A549 (cell line): ENCODE measurements at regions not wholly inside any gene's neighbourhood (a gene's known extent, or its start where the extent isn't known, plus 50 kb on each side); places are given as distances from the start of the nearest gene placed in this dataset.
A peak's percentile ranks its signal among the peaks of the same experiment; 100 is the strongest.

Experiments
- ATAC-seq, 2 experiments: fragments of 200-7000 bp in 1 of 2; fragments of >200 bp in 1 of 2; cut with Nextera tagmentation in 1 of 2; cut with Tn5 transposase in 1 of 2; 3 replicates each; pipeline versions ENCODE4 v1.8.0 to v1.9.1; 2018 to 2020; ENCODE audit warnings: mild to moderate bottlenecking in 1 of 2, moderate library complexity in 1 of 2
- CTCF ChIA-PET: fragments of 300-600 bp; sonication (Branson Sonifier 250); formaldehyde crosslinking; extraction: SDS; loops from one replicate; lab custom pipeline; 2021; ENCODE audit warnings: antibody characterized with exemption, inconsistent platforms; lab: Yijun Ruan, JAX
- POLR2A ChIA-PET: fragments of 350-600 bp; formaldehyde crosslinking; extraction: SDS; loops from one replicate; lab custom pipeline; 2021; ENCODE audit warnings: antibody characterized with exemption, inconsistent platforms; lab: Yijun Ruan, JAX
- DNase-seq, 2 experiments: peaks; one replicate each; pipeline versions ENCODE4 v3.0.0 to v3.0.0-alpha.2; 2011 to 2016; ENCODE audit warnings: low read depth in 1 of 2, low spot score in 1 of 2
- FAIRE-seq: peaks from 2 replicates; lab custom pipeline; 2011; peaks lifted over from hg19 to GRCh38; lab: Jason Lieb, UNC
- H3K27ac ChIP-seq, 2 experiments: fragments of >200 bp; sonication (Bioruptor Twin); formaldehyde crosslinking; 3 replicates each; pipeline ENCODE4 v1.5.1; 2016 to 2017
- H3K4me1 ChIP-seq: fragments of >200 bp; sonication (Bioruptor Twin); formaldehyde crosslinking; 3 replicates; pipeline ENCODE4 v1.6.1; 2016
- H3K4me2 ChIP-seq: fragments of >200 bp; sonication (Bioruptor Twin); formaldehyde crosslinking; 3 replicates; pipeline ENCODE4 v1.6.1; 2016
- H3K4me3 ChIP-seq: fragments of >200 bp; sonication (Bioruptor Twin); formaldehyde crosslinking; 3 replicates; pipeline ENCODE4 v1.5.1; 2016
- H3K9me3 ChIP-seq: fragments of >200 bp; sonication (Bioruptor Twin); formaldehyde crosslinking; 3 replicates; pipeline ENCODE4 v1.6.1; 2016
- BHLHE40 ChIP-seq: IDR thresholded peaks from 2 replicates; pipeline ENCODE4 v1.6.1; 2012; ENCODE audit warnings: low read depth, low read length, inconsistent platforms
- CBX8 ChIP-seq: fragments of 200-600 bp; sonication (generic); IDR thresholded peaks from 2 replicates; pipeline ENCODE4 v1.6.1; 2016
- CEBPB ChIP-seq, 2 experiments: fragments of >200 bp in 1 of 2; sonication (Bioruptor Twin) in 1 of 2; formaldehyde crosslinking in 1 of 2; IDR thresholded peaks; 2 replicates each; pipeline ENCODE4 v1.6.1; 2012 to 2016
- EHMT2 ChIP-seq: fragments of 200-600 bp; sonication (generic); IDR thresholded peaks from 2 replicates; pipeline ENCODE4 v1.6.1; 2016; ENCODE audit warnings: antibody characterized with exemption, low read depth, mild to moderate bottlenecking, moderate library complexity
- EP300 ChIP-seq, 2 experiments: fragments of >200 bp; sonication (Bioruptor Twin); formaldehyde crosslinking; IDR thresholded peaks; 2 replicates in 1 of 2; 3 replicates in 1 of 2; pipeline ENCODE4 v1.6.1; 2016 to 2017
- FOSB ChIP-seq: fragments of 250-450 bp; sonication (Bioruptor Pico); IDR thresholded peaks from 2 replicates; pipeline ENCODE4 v1.5.0; 2020; ENCODE audit warnings: mild to moderate bottlenecking, moderate library complexity
- FOSL2 ChIP-seq, 2 experiments: fragments of 450-650 bp in 1 of 2; fragments of >200 bp in 1 of 2; sonication (Bioruptor Twin) in 1 of 2; formaldehyde crosslinking; IDR thresholded peaks; 2 replicates each; pipeline versions ENCODE4 v1.5.0 to v1.6.1; 2016 to 2020; ENCODE audit warnings: mild to moderate bottlenecking in 1 of 2, moderate library complexity in 1 of 2
- FOXS1 ChIP-seq: fragments of 250-450 bp; sonication (Bioruptor Pico); IDR thresholded peaks from 2 replicates; pipeline ENCODE4 v1.5.0; 2020; ENCODE audit warnings: mild to moderate bottlenecking, moderate library complexity
- HOXA7 ChIP-seq: fragments of 250-450 bp; sonication (Bioruptor Pico); IDR thresholded peaks from 2 replicates; pipeline ENCODE4 v1.5.0; 2020; ENCODE audit warnings: mild to moderate bottlenecking, moderate library complexity
- HOXB13 ChIP-seq: fragments of 250-450 bp; sonication (Bioruptor Pico); IDR thresholded peaks from 2 replicates; pipeline ENCODE4 v1.5.0; 2020; ENCODE audit warnings: low read depth, mild to moderate bottlenecking, moderate library complexity
- HOXB5 ChIP-seq: fragments of 250-450 bp; sonication (Bioruptor Pico); IDR thresholded peaks from 2 replicates; pipeline ENCODE4 v1.5.0; 2020; ENCODE audit warnings: mild to moderate bottlenecking, moderate library complexity
- JUN ChIP-seq, 2 experiments: fragments of >200 bp; sonication (Bioruptor Twin); formaldehyde crosslinking; IDR thresholded peaks; 2 replicates in 1 of 2; 3 replicates in 1 of 2; pipeline ENCODE4 v1.6.1; 2016 to 2017
- JUNB ChIP-seq: fragments of >200 bp; sonication (Bioruptor Twin); formaldehyde crosslinking; IDR thresholded peaks from 2 replicates; pipeline ENCODE4 v1.6.1; 2016
- KDM1A ChIP-seq: fragments of 200-600 bp; sonication (generic); IDR thresholded peaks from 2 replicates; pipeline ENCODE4 v1.6.1; 2016; ENCODE audit warnings: low read depth, mild to moderate bottlenecking
- MAFK ChIP-seq: fragments of 450-650 bp; IDR thresholded peaks from 2 replicates; pipeline ENCODE4 v1.6.1; 2014; ENCODE audit not compliant: partially characterized antibody
- NFE2L2 ChIP-seq: fragments of 150-350 bp; conservative IDR thresholded peaks from 2 replicates; pipeline ENCODE4 v1.6.1; 2014; ENCODE audit warnings: low read length
- NPAS2 ChIP-seq: fragments of 250-450 bp; sonication (Bioruptor Pico); IDR thresholded peaks from 2 replicates; pipeline ENCODE4 v1.8.0; 2022; ENCODE audit warnings: mild to moderate bottlenecking, moderate library complexity, borderline replicate concordance
- NR3C1 ChIP-seq: fragments of >200 bp; sonication (Bioruptor Twin); formaldehyde crosslinking; IDR thresholded peaks from 3 replicates; pipeline ENCODE4 v1.6.1; 2017
- PHF8 ChIP-seq: fragments of 200-600 bp; sonication (generic); IDR thresholded peaks from 2 replicates; pipeline ENCODE4 v1.6.1; 2016; ENCODE audit warnings: low read depth, mild to moderate bottlenecking, antibody characterized with exemption, moderate library complexity, borderline replicate concordance
- POLR2A ChIP-seq: IDR thresholded peaks from 2 replicates; pipeline ENCODE4 v1.6.1; 2012; ENCODE audit warnings: mild to moderate bottlenecking, low read length
- RCOR1 ChIP-seq: fragments of 150-350 bp; IDR thresholded peaks from 2 replicates; pipeline ENCODE4 v1.6.1; 2014; ENCODE audit warnings: antibody characterized with exemption, low read length, low read depth
- RFX5 ChIP-seq: fragments of 450-650 bp; IDR thresholded peaks from 2 replicates; pipeline ENCODE4 v1.7.1; 2014; ENCODE audit warnings: antibody characterized with exemption, mild to moderate bottlenecking, moderate library complexity
- RNF2 ChIP-seq: fragments of 200-600 bp; sonication (generic); IDR thresholded peaks from 2 replicates; pipeline ENCODE4 v1.6.1; 2016; ENCODE audit warnings: low read depth, mild to moderate bottlenecking, antibody characterized with exemption, moderate library complexity, borderline replicate concordance
- SMC3 ChIP-seq: fragments of >200 bp; sonication (Bioruptor Twin); formaldehyde crosslinking; IDR thresholded peaks from 3 replicates; pipeline ENCODE4 v1.6.1; 2018; ENCODE audit warnings: inconsistent platforms
- TFCP2L1 ChIP-seq: fragments of 250-450 bp; sonication (Bioruptor Pico); IDR thresholded peaks from 2 replicates; pipeline ENCODE4 v1.5.0; 2021; ENCODE audit warnings: mild to moderate bottlenecking
- ZSCAN20 ChIP-seq: fragments of 250-450 bp; sonication (Bioruptor Pico); IDR thresholded peaks from 2 replicates; pipeline ENCODE4 v1.8.0; 2022; ENCODE audit warnings: mild to moderate bottlenecking, moderate library complexity
- WGBS: methylation state at CpG from one replicate; pipeline ENCODE4 v1.1.6; 2017; ENCODE audit errors: missing lambda C conversion rate; 5-methylcytosine and 5-hydroxymethylcytosine counted together
- TF ChIP-seq, protein P1 (sequence below): fragments of 250-450 bp; sonication (Bioruptor Pico); IDR thresholded peaks from 2 replicates; pipeline ENCODE4 v1.5.0; 2021; ENCODE audit warnings: mild to moderate bottlenecking, moderate library complexity, borderline replicate concordance
- TF ChIP-seq, protein P2 (sequence below): fragments of 250-450 bp; sonication (Bioruptor Pico); IDR thresholded peaks from 2 replicates; pipeline ENCODE4 v1.5.0; 2020; ENCODE audit warnings: low read depth, mild to moderate bottlenecking, moderate library complexity
- TF ChIP-seq, protein P3 (sequence below): fragments of >200 bp; sonication (Bioruptor Twin); formaldehyde crosslinking; IDR thresholded peaks from 3 replicates; pipeline ENCODE4 v1.5.1; 2016

DNA sequence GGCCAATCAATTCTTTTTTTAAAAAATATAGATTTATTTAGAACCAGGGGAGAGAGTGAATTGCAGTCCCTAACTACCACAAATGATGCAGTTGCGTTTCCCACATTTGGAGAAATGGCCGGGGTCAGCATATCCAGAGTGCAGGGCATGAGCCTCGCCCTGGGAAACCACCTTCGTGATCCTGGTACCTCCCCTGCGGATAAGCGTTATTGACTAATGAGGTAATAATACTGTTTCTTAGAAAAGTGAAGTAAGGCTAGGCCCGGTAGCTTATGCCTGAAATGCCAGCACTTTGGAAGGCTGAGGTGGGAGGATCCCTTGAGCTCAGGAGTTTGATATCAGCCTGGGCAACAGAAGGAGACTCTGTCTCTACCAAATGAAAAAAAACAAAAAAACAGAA is 111.5 kb upstream of the SLC45A1 start (continued):
- no peak for TF ChIP-seq MAFK
- no peak for TF ChIP-seq NR3C1
- no peak for TF ChIP-seq HOXB13 (CRISPR knock-in tag)
- TF ChIP-seq JUNB, result no peak
- TF ChIP-seq, all 56 proteins: peak for 0

DNA sequence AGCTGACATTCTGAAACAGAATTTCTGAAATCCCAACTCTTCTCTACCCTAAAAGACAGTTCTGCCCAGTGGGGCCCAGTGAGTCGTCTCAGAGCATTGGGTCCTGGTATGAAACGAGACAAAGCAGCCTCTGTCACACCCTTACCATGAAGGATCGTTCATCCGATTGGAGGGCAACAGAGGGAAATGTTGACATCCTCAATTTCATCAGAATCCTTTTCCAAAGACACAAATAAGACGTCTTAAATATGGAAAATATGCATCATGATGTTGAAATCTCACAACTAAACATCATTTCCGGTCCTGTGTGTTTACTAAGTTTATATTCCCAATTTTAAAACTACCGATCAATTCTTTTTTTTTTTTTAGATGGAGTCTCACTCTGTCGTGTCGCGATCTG is 112.1 kb upstream of the SLC45A1 start:
- H3K4me3 ChIP-seq, result no peak overlapping the region
- ATAC-seq (no peak), DNase-seq (no peak)
- no peaks in the 10 kb centered on the region for H3K9me3 ChIP-seq
- CTCF ChIA-PET, result interaction anchor here (1.0 to 1.9 kb wide), 2 partner anchors 8 to 20 kb away, joined by 3 to 4 read pairs; no protein-coding TSS in a partner anchor
- H3K27ac ChIP-seq, result peak overlapping the region; percentile 95 to 98
- H3K4me1 ChIP-seq, result peaks cover 46% of the 10 kb centered on the region
- POLR2A ChIA-PET, result no interaction called here
- TF ChIP-seq TFCP2L1 (CRISPR knock-in tag), result no peak
- TF ChIP-seq, all 56 proteins: peak for 0
- WGBS, result 93% methylated on average over 10 of the region's 10 CpGs
- FAIRE-seq, result no peak
- no peak overlapping the region for H3K4me2 ChIP-seq

DNA sequence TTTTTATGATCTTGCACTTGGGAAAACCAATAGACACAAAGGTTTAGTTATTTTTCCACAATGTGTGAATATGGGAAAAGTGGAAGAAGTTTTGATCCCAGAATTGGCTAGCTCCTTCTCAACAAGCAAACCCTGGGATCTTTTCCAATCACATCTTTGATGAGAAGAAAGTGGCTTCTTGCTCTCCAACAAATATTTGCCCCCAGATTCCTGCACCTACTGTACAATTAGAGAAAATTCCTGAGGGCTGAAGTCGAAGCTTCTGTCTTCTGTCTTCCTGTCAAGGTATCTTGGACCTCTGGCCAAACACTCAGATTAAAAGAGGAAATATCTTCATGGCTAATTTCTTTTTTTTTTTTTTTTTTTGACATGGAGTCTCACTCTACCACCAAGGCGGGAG is 113.1 kb upstream of the SLC45A1 start:
- no peak overlapping the region for H3K4me3 ChIP-seq
- ChIA-PET POLR2A (interaction anchor here (1.0 kb wide), 1 partner anchor 83 kb away, joined by 5 read pairs; no protein-coding TSS in a partner anchor), CTCF (interaction anchor here (0.6 to 1.9 kb wide), 8 partner anchors 19 to 640 kb away, joined by 3 to 8 read pairs (median 4); no protein-coding TSS in a partner anchor)
- no peak for TF ChIP-seq HOXA7 (CRISPR knock-in tag)
- no peak for TF ChIP-seq EHMT2
- no peak for TF ChIP-seq JUN (IDR thresholded peaks at IDR 0.05)
- TF ChIP-seq ZSCAN20 (CRISPR knock-in tag), result no peak
- no peak for TF ChIP-seq FOSB (CRISPR knock-in tag)
- TF ChIP-seq PHF8, result no peak
- no peak for TF ChIP-seq BHLHE40
- TF ChIP-seq, protein P1, sequence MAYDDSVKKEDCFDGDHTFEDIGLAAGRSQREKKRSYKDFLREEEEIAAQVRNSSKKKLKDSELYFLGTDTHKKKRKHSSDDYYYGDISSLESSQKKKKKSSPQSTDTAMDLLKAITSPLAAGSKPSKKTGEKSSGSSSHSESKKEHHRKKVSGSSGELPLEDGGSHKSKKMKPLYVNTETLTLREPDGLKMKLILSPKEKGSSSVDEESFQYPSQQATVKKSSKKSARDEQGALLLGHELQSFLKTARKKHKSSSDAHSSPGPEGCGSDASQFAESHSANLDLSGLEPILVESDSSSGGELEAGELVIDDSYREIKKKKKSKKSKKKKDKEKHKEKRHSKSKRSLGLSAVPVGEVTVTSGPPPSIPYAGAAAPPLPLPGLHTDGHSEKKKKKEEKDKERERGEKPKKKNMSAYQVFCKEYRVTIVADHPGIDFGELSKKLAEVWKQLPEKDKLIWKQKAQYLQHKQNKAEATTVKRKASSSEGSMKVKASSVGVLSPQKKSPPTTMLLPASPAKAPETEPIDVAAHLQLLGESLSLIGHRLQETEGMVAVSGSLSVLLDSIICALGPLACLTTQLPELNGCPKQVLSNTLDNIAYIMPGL (CRISPR knock-in tag), result no peak
- TF ChIP-seq HOXB5 (CRISPR knock-in tag), result no peak
- TF ChIP-seq RFX5, result no peak
- no peak for TF ChIP-seq RCOR1
- no peak for TF ChIP-seq SMC3
- H3K4me2 ChIP-seq, result peak overlapping the region; percentile 17; the same call in 2 of the 3 replicates
- no peaks in the 10 kb centered on the region for H3K9me3 ChIP-seq
- WGBS, result 53% methylated on average over 2 of the region's 2 CpGs
- peak overlapping the region; percentile 95 to 98 for H3K27ac ChIP-seq
- FAIRE-seq (no peak), ATAC-seq (no peak), DNase-seq (no peak)
- peaks cover 51% of the 10 kb centered on the region for H3K4me1 ChIP-seq

DNA sequence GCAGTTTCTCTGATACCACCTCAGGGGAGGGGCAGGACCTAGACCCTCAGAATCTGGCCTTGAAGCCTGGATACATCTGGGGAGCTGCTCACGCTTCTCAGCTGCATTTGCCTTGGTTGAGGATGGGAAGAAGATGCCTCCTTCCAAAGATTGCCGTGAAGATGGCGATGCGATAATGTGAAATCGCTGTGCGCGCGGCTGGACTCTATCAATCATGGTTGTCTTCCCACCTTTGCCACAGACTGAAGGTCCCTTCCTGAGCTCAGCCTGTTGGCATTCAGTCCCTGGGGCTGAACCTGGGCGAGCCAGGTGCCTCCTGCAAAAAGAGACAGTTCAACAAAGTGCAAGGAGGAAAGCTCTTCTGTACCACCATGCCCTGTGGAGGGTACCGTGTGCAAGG is 114.4 kb upstream of the SLC45A1 start:
- Histone ChIP-seq H3K4me3 (no peak overlapping the region), H3K4me1 (peaks cover 52% of the 10 kb centered on the region), H3K9me3 (no peaks in the 10 kb centered on the region), H3K27ac (peak overlapping the region; percentile 95 to 98), H3K4me2 (peak overlapping the region; percentile 76; the same call in 1 of the 3 replicates)
- WGBS, result 94% methylated on average over 10 of the region's 10 CpGs
- POLR2A ChIA-PET, result interaction anchor here (0.6 kb wide), 1 partner anchor 187 kb away, joined by 4 read pairs; no protein-coding TSS in a partner anchor
- ATAC-seq (no peak), FAIRE-seq (no peak), DNase-seq (no peak)
- CTCF ChIA-PET, result interaction anchor here (0.5 to 2.7 kb wide), 5 partner anchors 18 to 732 kb away, joined by 4 to 11 read pairs (median 8); no protein-coding TSS in a partner anchor
- no peak for TF ChIP-seq TFCP2L1 (CRISPR knock-in tag)
- TF ChIP-seq CEBPB (IDR thresholded peaks at IDR 0.05), result no peak
- TF ChIP-seq, protein P2, sequence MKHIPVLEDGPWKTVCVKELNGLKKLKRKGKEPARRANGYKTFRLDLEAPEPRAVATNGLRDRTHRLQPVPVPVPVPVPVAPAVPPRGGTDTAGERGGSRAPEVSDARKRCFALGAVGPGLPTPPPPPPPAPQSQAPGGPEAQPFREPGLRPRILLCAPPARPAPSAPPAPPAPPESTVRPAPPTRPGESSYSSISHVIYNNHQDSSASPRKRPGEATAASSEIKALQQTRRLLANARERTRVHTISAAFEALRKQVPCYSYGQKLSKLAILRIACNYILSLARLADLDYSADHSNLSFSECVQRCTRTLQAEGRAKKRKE (CRISPR knock-in tag), result no peak
- no peak for TF ChIP-seq POLR2A
- no peak for TF ChIP-seq FOXS1
- no peak for TF ChIP-seq FOSL2 (IDR thresholded peaks at IDR 0.05)
- TF ChIP-seq FOSL2 (CRISPR knock-in tag; IDR thresholded peaks at IDR 0.05), result no peak
- no peak for TF ChIP-seq ZSCAN20 (CRISPR knock-in tag)
- TF ChIP-seq NFE2L2, result no peak
- TF ChIP-seq MAFK, result no peak
- TF ChIP-seq, protein P3, sequence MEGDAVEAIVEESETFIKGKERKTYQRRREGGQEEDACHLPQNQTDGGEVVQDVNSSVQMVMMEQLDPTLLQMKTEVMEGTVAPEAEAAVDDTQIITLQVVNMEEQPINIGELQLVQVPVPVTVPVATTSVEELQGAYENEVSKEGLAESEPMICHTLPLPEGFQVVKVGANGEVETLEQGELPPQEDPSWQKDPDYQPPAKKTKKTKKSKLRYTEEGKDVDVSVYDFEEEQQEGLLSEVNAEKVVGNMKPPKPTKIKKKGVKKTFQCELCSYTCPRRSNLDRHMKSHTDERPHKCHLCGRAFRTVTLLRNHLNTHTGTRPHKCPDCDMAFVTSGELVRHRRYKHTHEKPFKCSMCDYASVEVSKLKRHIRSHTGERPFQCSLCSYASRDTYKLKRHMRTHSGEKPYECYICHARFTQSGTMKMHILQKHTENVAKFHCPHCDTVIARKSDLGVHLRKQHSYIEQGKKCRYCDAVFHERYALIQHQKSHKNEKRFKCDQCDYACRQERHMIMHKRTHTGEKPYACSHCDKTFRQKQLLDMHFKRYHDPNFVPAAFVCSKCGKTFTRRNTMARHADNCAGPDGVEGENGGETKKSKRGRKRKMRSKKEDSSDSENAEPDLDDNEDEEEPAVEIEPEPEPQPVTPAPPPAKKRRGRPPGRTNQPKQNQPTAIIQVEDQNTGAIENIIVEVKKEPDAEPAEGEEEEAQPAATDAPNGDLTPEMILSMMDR, result no peak
- no peak for TF ChIP-seq JUNB
- TF ChIP-seq RNF2, result no peak
- no peak for TF ChIP-seq NPAS2 (CRISPR knock-in tag)
- no peak for TF ChIP-seq NR3C1
- no peak for TF ChIP-seq CBX8
- no peak for TF ChIP-seq KDM1A
- TF ChIP-seq EP300 (IDR thresholded peaks at IDR 0.05), result no peak
- TF ChIP-seq, all 56 proteins: peak for 0
